Tibial nerve (tissue), 4 donors: ENCODE measurements at regions not wholly inside any gene's neighbourhood (a gene's known extent, or its start where the extent isn't known, plus 50 kb on each side); places are given as distances from the start of the nearest gene placed in this dataset.

ENCODE experiments used
- EP300 ChIP-seq, 2 donors: sonication (generic); formaldehyde crosslinking; IDR thresholded peaks; one replicate each; pipeline ENCODE4 v1.6.1; 2017; ENCODE audit warnings: antibody characterized with exemption in 2 of 2, mild to moderate bottlenecking in 1 of 2
- POLR2A ChIP-seq, 2 donors: fragments of 450-650 bp; IDR thresholded peaks; one replicate each; pipeline ENCODE4 v1.6.1; 2017; ENCODE audit warnings: antibody characterized with exemption in 2 of 2, mild to moderate bottlenecking in 2 of 2, moderate library complexity in 2 of 2
- TF ChIP-seq, protein P1 (sequence below), 5 experiments: fragments of 200-600 bp in 3 of 5; fragments of 450-650 bp in 2 of 5; sonication (generic) in 3 of 5; IDR thresholded peaks; one replicate each; pipeline ENCODE4 v1.5.1; 2016 to 2019; ENCODE audit warnings: antibody characterized with exemption in 5 of 5, mild to moderate bottlenecking in 3 of 5, moderate library complexity in 2 of 5

DNA sequence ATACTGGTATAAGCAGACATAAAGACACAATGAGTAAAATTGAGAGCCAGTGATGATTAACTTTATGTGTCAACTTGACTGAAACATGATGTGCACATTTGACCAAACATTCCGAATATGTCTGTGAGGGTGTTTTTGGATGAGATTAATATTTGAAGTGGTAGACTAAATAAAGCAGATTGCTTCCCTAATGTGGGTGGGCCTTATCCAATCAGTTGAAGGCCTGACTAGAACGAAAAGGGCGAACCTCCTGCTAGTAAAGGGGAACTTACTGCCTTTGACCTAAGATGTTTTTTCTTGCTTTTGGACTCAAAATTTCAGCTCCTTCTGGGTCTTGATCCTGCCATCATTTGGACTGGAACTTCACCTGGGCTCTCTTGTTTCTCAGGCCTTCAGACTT lies 1387.7 kb upstream of the CDH6 start:
- TF ChIP-seq, protein P1, sequence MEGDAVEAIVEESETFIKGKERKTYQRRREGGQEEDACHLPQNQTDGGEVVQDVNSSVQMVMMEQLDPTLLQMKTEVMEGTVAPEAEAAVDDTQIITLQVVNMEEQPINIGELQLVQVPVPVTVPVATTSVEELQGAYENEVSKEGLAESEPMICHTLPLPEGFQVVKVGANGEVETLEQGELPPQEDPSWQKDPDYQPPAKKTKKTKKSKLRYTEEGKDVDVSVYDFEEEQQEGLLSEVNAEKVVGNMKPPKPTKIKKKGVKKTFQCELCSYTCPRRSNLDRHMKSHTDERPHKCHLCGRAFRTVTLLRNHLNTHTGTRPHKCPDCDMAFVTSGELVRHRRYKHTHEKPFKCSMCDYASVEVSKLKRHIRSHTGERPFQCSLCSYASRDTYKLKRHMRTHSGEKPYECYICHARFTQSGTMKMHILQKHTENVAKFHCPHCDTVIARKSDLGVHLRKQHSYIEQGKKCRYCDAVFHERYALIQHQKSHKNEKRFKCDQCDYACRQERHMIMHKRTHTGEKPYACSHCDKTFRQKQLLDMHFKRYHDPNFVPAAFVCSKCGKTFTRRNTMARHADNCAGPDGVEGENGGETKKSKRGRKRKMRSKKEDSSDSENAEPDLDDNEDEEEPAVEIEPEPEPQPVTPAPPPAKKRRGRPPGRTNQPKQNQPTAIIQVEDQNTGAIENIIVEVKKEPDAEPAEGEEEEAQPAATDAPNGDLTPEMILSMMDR (IDR thresholded peaks at IDR 0.05): no peak
- TF ChIP-seq POLR2A (IDR thresholded peaks at IDR 0.05) (no peak), EP300 (IDR thresholded peaks at IDR 0.05) (no peak)
